ENCODE measurements at regions not wholly inside any gene's neighbourhood (a gene's known extent, or its start where the extent isn't known, plus 50 kb on each side); places are given as distances from the start of the nearest gene placed in this dataset.

- no peak for TF ChIP-seq POLR2A (IDR thresholded peaks at IDR 0.05)
- TF ChIP-seq, protein P1, sequence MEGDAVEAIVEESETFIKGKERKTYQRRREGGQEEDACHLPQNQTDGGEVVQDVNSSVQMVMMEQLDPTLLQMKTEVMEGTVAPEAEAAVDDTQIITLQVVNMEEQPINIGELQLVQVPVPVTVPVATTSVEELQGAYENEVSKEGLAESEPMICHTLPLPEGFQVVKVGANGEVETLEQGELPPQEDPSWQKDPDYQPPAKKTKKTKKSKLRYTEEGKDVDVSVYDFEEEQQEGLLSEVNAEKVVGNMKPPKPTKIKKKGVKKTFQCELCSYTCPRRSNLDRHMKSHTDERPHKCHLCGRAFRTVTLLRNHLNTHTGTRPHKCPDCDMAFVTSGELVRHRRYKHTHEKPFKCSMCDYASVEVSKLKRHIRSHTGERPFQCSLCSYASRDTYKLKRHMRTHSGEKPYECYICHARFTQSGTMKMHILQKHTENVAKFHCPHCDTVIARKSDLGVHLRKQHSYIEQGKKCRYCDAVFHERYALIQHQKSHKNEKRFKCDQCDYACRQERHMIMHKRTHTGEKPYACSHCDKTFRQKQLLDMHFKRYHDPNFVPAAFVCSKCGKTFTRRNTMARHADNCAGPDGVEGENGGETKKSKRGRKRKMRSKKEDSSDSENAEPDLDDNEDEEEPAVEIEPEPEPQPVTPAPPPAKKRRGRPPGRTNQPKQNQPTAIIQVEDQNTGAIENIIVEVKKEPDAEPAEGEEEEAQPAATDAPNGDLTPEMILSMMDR (IDR thresholded peaks at IDR 0.05), result no peak
These were observed 561.1 kb downstream of the EFNB2 start for GRCh38 chr13:105974380-105974779.

Measured in thyroid gland (tissue), 4 donors.